Naive thymus-derived CD4-positive, alpha-beta T cell (primary cell): ENCODE measurements at regions not wholly inside any gene's neighbourhood (a gene's known extent, or its start where the extent isn't known, plus 50 kb on each side); places are given as distances from the start of the nearest gene placed in this dataset.

Experiments used
- ATAC-seq: fragments of 150-1000 bp; cut with Tn5 transposase; 2 replicates; pipeline ENCODE4 v1.10.0; 2021; ENCODE audit warnings: mild to moderate bottlenecking, moderate library complexity
- CTCF ChIA-PET: fragments of 350-600 bp; sonication (Branson Sonifier 250); formaldehyde crosslinking; loops from one replicate; lab custom pipeline; 2021; ENCODE audit warnings: antibody characterized with exemption; lab: Charles Lee
- POLR2A ChIA-PET: fragments of 350-600 bp; sonication (Branson Sonifier 250); formaldehyde crosslinking; loops from one replicate; lab custom pipeline; 2021; ENCODE audit warnings: antibody characterized with exemption, inconsistent platforms; lab: Charles Lee
- DNase-seq, 9 donors: peaks; one replicate each; pipeline versions ENCODE4 v3.0.0 to v3.0.0-alpha.2; 2020 to 2022; ENCODE audit warnings: mixed read lengths in 1 of 9
- H3K27ac ChIP-seq: one replicate; pipeline ENCODE4 v1.7.0; 2013; ENCODE audit warnings: mild to moderate bottlenecking, low read depth, low read length, moderate library complexity
- H3K27me3 ChIP-seq, 2 donors: one replicate each; pipeline ENCODE4 v1.7.0; 2013; ENCODE audit warnings: low read length in 2 of 2, mild to moderate bottlenecking in 2 of 2, moderate library complexity in 2 of 2; ENCODE audit not compliant: control insufficient read depth in 2 of 2, insufficient read depth in 2 of 2
- H3K36me3 ChIP-seq, 3 experiments: 1 replicate in 2 of 3; 2 replicates in 1 of 3; pipeline ENCODE4 v1.7.0; 2013; ENCODE audit warnings: low read length in 3 of 3, mild to moderate bottlenecking in 3 of 3, moderate library complexity in 1 of 3; ENCODE audit not compliant: insufficient read depth in 3 of 3, control insufficient read depth in 2 of 3
- H3K4me1 ChIP-seq, 2 donors: one replicate each; pipeline ENCODE4 v1.7.0; 2013; ENCODE audit warnings: low read length in 2 of 2, mild to moderate bottlenecking in 2 of 2, moderate library complexity in 1 of 2; ENCODE audit not compliant: control insufficient read depth in 2 of 2, insufficient read depth in 2 of 2
- H3K4me3 ChIP-seq: 2 replicates; pipeline ENCODE4 v1.7.0; 2013; ENCODE audit warnings: mild to moderate bottlenecking, low read length
- H3K9me3 ChIP-seq, 3 experiments: 1 replicate in 2 of 3; 2 replicates in 1 of 3; pipeline ENCODE4 v1.7.0; 2013; ENCODE audit warnings: low read length in 3 of 3; ENCODE audit not compliant: control insufficient read depth in 2 of 3
- H3K27ac Mint-ChIP-seq, 9 donors: one replicate each; pipeline ENCODE4 v1.8.0; 2020 to 2022; ENCODE audit warnings: mixed read lengths in 9 of 9, mild to moderate bottlenecking in 8 of 9, moderate library complexity in 5 of 9, inconsistent platforms in 2 of 9
- H3K27me3 Mint-ChIP-seq, 5 donors: one replicate each; pipeline ENCODE4 v1.8.0; 2021 to 2022; ENCODE audit warnings: mixed read lengths in 5 of 5, mild to moderate bottlenecking in 1 of 5
- H3K36me3 Mint-ChIP-seq, 5 donors: one replicate each; pipeline ENCODE4 v1.8.0; 2020 to 2022; ENCODE audit warnings: mixed read lengths in 5 of 5, mild to moderate bottlenecking in 3 of 5, inconsistent platforms in 1 of 5
- H3K4me1 Mint-ChIP-seq, 7 donors: one replicate each; pipeline ENCODE4 v1.8.0; 2020 to 2022; ENCODE audit warnings: mixed read lengths in 7 of 7, mild to moderate bottlenecking in 3 of 7, inconsistent platforms in 1 of 7
- H3K4me3 Mint-ChIP-seq, 10 donors: one replicate each; pipeline ENCODE4 v1.8.0; 2020 to 2022; ENCODE audit warnings: mild to moderate bottlenecking in 10 of 10, mixed read lengths in 10 of 10, moderate library complexity in 6 of 10, inconsistent platforms in 2 of 10
- H3K9me3 Mint-ChIP-seq, 11 donors: one replicate each; pipeline ENCODE4 v1.8.0; 2020 to 2022; ENCODE audit warnings: mixed read lengths in 11 of 11, mild to moderate bottlenecking in 4 of 11, inconsistent platforms in 1 of 11, moderate library complexity in 1 of 11
- intact Hi-C, 2 donors: fragments of 100-400 bp; cut with micrococcal nuclease; formaldehyde crosslinking; loops; one replicate each; pipeline ENCODE4 v1.15.1; 2023

DNA sequence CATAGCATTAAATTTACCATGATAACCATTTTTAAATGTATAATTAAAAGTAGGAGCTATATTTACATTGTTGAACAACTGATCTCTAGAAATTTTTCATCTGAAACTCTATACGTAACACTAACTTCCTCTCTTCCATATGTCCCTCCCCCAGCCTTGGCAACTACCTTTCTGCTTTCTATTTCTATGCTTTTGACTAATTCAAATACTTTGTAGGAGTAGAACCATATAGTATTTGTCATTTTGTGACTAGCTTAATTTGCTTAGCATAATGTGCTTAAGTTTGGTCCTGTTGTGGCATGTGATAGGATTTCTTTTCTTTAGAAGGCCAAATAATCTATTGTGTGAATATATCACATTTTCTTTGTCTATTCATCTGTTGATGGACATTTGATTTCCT is 225.3 kb upstream of the POT1 start:
- no peaks in the 10 kb centered on the region for H3K27me3 ChIP-seq
- POLR2A ChIA-PET: no interaction called here
- Mint-ChIP-seq H3K36me3 (no peaks in the 10 kb centered on the region), H3K4me1 (no peaks in the 10 kb centered on the region), H3K4me3 (no peak overlapping the region), H3K27ac (no peak overlapping the region), H3K27me3 (no peaks in the 10 kb centered on the region), H3K9me3 (peaks cover 0 to 8% (median 1%) of the 10 kb centered on the region in 11 donors)
- ATAC-seq: no peak
- CTCF ChIA-PET: no interaction called here
- intact Hi-C loops: no loop called here
- no peak for DNase-seq
- H3K9me3 ChIP-seq: no peaks in the 10 kb centered on the region
- H3K4me1 ChIP-seq: no peaks in the 10 kb centered on the region
- no peaks in the 10 kb centered on the region for H3K36me3 ChIP-seq
- no peak overlapping the region for H3K4me3 ChIP-seq
- H3K27ac ChIP-seq: no peak overlapping the region

DNA sequence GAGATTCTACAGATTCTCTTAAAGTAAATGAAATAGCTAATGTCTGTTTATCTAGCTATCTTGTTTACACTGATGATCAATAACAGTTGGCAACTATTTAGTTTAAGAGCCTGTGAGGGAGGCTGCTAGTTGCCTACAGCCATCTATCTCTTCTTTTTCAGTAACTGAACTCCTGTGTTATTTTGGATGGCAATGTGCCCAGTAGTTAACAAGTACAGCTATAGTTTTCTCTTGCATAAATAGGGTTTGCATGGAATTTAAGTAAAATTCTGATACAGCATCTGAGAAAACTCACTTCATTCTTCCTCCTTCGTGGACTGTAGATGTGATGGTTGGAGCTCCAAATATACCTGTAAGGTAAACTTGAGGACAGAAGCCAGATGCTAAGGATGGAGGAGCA is 219.5 kb upstream of the POT1 start:
- no peaks in the 10 kb centered on the region for H3K4me1 ChIP-seq
- H3K4me3 ChIP-seq: no peak overlapping the region
- no peaks in the 10 kb centered on the region for H3K27me3 Mint-ChIP-seq
- H3K27ac Mint-ChIP-seq: no peak overlapping the region
- DNase-seq: no peak
- no peak for ATAC-seq
- ChIA-PET CTCF (no interaction called here), POLR2A (no interaction called here)
- H3K27me3 ChIP-seq: no peaks in the 10 kb centered on the region
- H3K9me3 ChIP-seq: no peaks in the 10 kb centered on the region
- no peaks in the 10 kb centered on the region for H3K4me1 Mint-ChIP-seq
- H3K9me3 Mint-ChIP-seq: peaks cover 0 to 6% (median 0%) of the 10 kb centered on the region in 11 donors
- H3K36me3 ChIP-seq: no peaks in the 10 kb centered on the region
- no peak overlapping the region for H3K27ac ChIP-seq
- no peak overlapping the region for H3K4me3 Mint-ChIP-seq
- intact Hi-C loops: no loop called here
- H3K36me3 Mint-ChIP-seq: no peaks in the 10 kb centered on the region

DNA sequence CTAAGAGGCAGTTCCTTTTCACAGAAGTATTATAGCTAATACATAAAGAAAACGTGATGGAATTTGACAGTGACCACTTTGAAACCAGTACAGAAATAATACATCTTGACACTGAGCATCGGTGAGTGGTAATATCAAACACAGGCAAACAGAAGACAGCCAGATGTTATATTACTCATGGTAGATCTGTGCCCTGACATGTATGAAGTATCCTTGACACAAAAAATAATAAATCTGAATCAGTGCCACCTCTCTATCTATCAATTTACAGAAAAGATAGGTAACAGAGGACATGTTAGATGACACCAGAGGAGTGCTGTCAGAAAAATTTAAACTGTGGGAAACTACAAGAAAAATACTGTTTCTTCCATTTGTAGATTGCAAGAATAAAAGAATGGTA is 217.4 kb upstream of the POT1 start:
- Histone ChIP-seq H3K27ac (no peak overlapping the region), H3K4me3 (no peak overlapping the region), H3K27me3 (no peaks in the 10 kb centered on the region), H3K4me1 (no peaks in the 10 kb centered on the region), H3K9me3 (no peaks in the 10 kb centered on the region), H3K36me3 (no peaks in the 10 kb centered on the region)
- intact Hi-C loops: no loop called here
- ATAC-seq (no peak), DNase-seq (no peak)
- H3K36me3 Mint-ChIP-seq: no peaks in the 10 kb centered on the region
- no peak overlapping the region for H3K4me3 Mint-ChIP-seq
- H3K9me3 Mint-ChIP-seq: no peaks in the 10 kb centered on the region
- H3K27me3 Mint-ChIP-seq: no peaks in the 10 kb centered on the region
- no peaks in the 10 kb centered on the region for H3K4me1 Mint-ChIP-seq
- ChIA-PET CTCF (no interaction called here), POLR2A (no interaction called here)
- H3K27ac Mint-ChIP-seq: no peak overlapping the region

DNA sequence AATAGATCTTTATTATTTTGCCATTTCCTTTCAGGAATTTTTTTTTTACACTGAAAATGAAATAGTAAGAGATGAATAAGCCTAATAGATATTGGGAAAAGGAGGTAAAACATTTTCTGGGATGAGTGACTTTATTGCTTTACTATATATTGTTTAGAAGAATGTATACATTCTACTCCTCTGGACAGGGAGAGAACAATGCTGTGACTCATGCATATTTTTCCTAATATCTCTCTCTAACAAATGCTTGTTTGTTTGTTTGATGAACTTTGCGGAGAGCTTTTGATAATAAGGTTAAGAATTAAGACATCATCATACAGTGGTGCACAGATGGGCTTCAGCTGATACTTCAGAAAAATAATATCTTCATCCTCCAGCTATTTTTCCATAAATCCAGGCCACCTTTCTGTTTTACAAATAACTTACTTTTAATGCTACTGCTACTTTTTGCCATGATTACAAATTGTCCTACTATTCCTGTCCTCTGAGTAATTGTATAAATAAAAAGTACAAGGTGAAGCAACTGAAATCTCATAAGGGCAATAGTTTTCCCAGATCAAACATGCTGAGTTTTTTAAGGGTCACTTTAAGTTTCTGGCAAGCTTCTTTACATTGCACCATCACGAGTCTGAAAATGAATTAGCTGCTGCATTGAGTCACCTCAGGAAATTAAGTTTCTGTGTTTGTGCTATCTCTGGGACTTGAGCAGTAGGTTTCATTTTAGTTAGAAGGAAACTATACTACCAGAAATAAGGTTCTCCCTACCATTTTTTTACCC is 207.3 kb upstream of the POT1 start:
- intact Hi-C loops: no loop called here
- Mint-ChIP-seq H3K27me3 (no peaks in the 10 kb centered on the region), H3K27ac (no peak overlapping the region), H3K36me3 (peaks cover 0 to 3% (median 0%) of the 10 kb centered on the region in 5 donors), H3K4me3 (no peak overlapping the region), H3K9me3 (no peaks in the 10 kb centered on the region), H3K4me1 (no peaks in the 10 kb centered on the region)
- Histone ChIP-seq H3K27me3 (no peaks in the 10 kb centered on the region), H3K4me3 (no peak overlapping the region), H3K9me3 (no peaks in the 10 kb centered on the region), H3K27ac (no peak overlapping the region), H3K36me3 (no peaks in the 10 kb centered on the region), H3K4me1 (no peaks in the 10 kb centered on the region)
- DNase-seq: no peak
- ATAC-seq: no peak
- ChIA-PET CTCF (no interaction called here), POLR2A (no interaction called here)

DNA sequence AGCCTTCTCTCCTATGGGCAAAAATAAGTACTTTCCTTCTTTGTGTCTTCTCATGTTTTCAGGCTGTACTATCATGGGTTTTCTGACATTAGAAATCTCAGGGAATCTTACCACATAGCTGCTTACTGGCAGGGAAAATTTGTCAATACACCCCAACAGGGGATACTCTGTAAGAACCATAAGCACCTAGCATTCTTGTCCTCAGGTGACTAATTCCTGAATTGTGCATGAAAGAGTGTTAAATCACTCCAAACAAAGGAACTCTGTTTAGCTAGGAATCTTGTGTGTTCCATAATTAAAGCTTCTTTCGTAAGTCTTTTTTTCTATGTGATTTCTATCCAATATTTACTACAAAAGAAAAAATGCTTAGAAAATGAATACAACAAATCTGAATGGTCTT is 206.7 kb upstream of the POT1 start:
- Mint-ChIP-seq H3K9me3 (no peaks in the 10 kb centered on the region), H3K36me3 (peaks cover 0 to 3% (median 0%) of the 10 kb centered on the region in 5 donors), H3K4me3 (no peak overlapping the region), H3K4me1 (no peaks in the 10 kb centered on the region), H3K27ac (no peak overlapping the region), H3K27me3 (no peaks in the 10 kb centered on the region)
- DNase-seq: no peak
- POLR2A ChIA-PET: no interaction called here
- CTCF ChIA-PET: no interaction called here
- H3K27ac ChIP-seq: no peak overlapping the region
- intact Hi-C loops: no loop called here
- no peak overlapping the region for H3K4me3 ChIP-seq
- H3K36me3 ChIP-seq: no peaks in the 10 kb centered on the region
- H3K9me3 ChIP-seq: no peaks in the 10 kb centered on the region
- H3K4me1 ChIP-seq: no peaks in the 10 kb centered on the region
- H3K27me3 ChIP-seq: no peaks in the 10 kb centered on the region
- no peak for ATAC-seq

DNA sequence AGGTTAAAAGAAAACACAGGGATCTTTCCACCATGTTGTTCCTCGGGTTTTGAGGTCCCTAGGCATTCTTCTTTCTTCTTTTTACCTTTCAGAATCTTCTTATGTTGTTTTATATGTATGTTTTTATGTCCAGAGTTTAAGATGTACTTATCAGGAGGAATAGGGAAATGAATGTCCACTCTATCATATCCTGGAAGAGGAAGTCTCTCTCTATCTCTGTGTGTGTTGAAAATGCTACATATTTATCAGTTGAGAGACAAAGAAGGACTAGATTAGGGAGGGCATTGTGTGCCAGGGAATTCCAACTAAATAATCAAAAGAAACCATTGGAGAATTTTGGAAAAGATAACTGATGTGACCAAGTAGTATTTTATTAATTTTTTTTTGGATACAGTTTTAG is 200.5 kb upstream of the POT1 start:
- intact Hi-C loops: no loop called here
- H3K36me3 ChIP-seq: no peaks in the 10 kb centered on the region
- H3K4me1 Mint-ChIP-seq: no peaks in the 10 kb centered on the region
- DNase-seq: no peak
- H3K27ac Mint-ChIP-seq: no peak overlapping the region
- H3K36me3 Mint-ChIP-seq: peaks cover 0 to 10% (median 0%) of the 10 kb centered on the region in 5 donors
- ChIA-PET POLR2A (no interaction called here), CTCF (no interaction called here)
- no peak for ATAC-seq
- no peaks in the 10 kb centered on the region for H3K27me3 Mint-ChIP-seq
- H3K4me3 ChIP-seq: no peak overlapping the region
- no peak overlapping the region for H3K27ac ChIP-seq
- no peaks in the 10 kb centered on the region for H3K9me3 ChIP-seq
- peaks cover 0 to 5% (median 0%) of the 10 kb centered on the region in 11 donors for H3K9me3 Mint-ChIP-seq
- H3K4me3 Mint-ChIP-seq: no peak overlapping the region
- no peaks in the 10 kb centered on the region for H3K27me3 ChIP-seq
- H3K4me1 ChIP-seq: no peaks in the 10 kb centered on the region

DNA sequence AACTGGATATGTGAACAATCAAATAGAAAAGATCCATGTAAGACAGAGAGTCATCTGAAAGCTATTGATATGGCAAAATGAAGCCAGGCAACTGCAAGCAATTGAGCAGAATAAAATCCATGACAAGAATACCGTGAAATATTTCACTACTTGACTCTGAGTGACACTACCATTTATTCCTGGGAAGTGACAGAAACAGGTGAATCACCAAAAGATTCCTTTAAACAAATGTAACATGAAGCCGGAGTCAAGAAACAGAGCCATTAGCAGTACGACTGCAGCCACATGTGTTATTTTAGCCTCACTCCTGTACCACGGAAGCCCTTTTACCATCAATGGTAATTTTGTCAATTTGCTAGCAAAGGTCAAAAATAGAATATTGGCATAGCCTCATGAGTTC is 197.7 kb upstream of the POT1 start:
- intact Hi-C loops: no loop called here
- H3K4me3 Mint-ChIP-seq: no peak overlapping the region
- H3K4me1 Mint-ChIP-seq: no peaks in the 10 kb centered on the region
- peaks cover 0 to 10% (median 0%) of the 10 kb centered on the region in 5 donors for H3K36me3 Mint-ChIP-seq
- ChIA-PET CTCF (no interaction called here), POLR2A (no interaction called here)
- no peaks in the 10 kb centered on the region for H3K4me1 ChIP-seq
- no peaks in the 10 kb centered on the region for H3K27me3 Mint-ChIP-seq
- ATAC-seq (no peak), DNase-seq (no peak)
- H3K27ac ChIP-seq: no peak overlapping the region
- H3K9me3 ChIP-seq: no peaks in the 10 kb centered on the region
- no peak overlapping the region for H3K4me3 ChIP-seq
- H3K27me3 ChIP-seq: no peaks in the 10 kb centered on the region
- peaks cover 0 to 8% (median 0%) of the 10 kb centered on the region in 11 donors for H3K9me3 Mint-ChIP-seq
- H3K27ac Mint-ChIP-seq: no peak overlapping the region
- no peaks in the 10 kb centered on the region for H3K36me3 ChIP-seq
